AG04449 (cell line): ENCODE measurements at regions not wholly inside any gene's neighbourhood (a gene's known extent, or its start where the extent isn't known, plus 50 kb on each side); places are given as distances from the start of the nearest gene placed in this dataset.

Experiments
- CTCF ChIA-PET: fragments of 350-600 bp; formaldehyde crosslinking; extraction: SDS; loops from one replicate; lab custom pipeline; 2021; ENCODE audit warnings: antibody characterized with exemption; lab: Yijun Ruan, JAX
- POLR2A ChIA-PET: fragments of 400-600, 350-600 bp; formaldehyde crosslinking; extraction: SDS; loops from one replicate; lab custom pipeline; 2020; ENCODE audit warnings: antibody characterized with exemption, inconsistent platforms; lab: Yijun Ruan, JAX
- DNase-seq: peaks from one replicate; pipeline ENCODE4 v3.0.0-alpha.2; 2010; ENCODE audit warnings: low read depth, low spot score
- H3K4me3 ChIP-seq: 2 replicates; pipeline ENCODE4 v1.5.1; 2011; ENCODE audit warnings: low read depth, mild to moderate bottlenecking, control low read depth, low read length
- TF ChIP-seq, protein P1 (sequence below): IDR thresholded peaks from one replicate; pipeline ENCODE4 v1.5.1; 2011; ENCODE audit warnings: mild to moderate bottlenecking, moderate library complexity, low read length, control low read depth, inconsistent platforms; ENCODE audit not compliant: insufficient read depth; ENCODE audit errors: missing control alignments

GRCh38 chr5:20213803-20214202 lies 225.8 kb upstream of the CDH18 start:
- ChIA-PET POLR2A (no interaction called here), CTCF (no interaction called here)
- no peak overlapping the region for H3K4me3 ChIP-seq
- TF ChIP-seq, protein P1, sequence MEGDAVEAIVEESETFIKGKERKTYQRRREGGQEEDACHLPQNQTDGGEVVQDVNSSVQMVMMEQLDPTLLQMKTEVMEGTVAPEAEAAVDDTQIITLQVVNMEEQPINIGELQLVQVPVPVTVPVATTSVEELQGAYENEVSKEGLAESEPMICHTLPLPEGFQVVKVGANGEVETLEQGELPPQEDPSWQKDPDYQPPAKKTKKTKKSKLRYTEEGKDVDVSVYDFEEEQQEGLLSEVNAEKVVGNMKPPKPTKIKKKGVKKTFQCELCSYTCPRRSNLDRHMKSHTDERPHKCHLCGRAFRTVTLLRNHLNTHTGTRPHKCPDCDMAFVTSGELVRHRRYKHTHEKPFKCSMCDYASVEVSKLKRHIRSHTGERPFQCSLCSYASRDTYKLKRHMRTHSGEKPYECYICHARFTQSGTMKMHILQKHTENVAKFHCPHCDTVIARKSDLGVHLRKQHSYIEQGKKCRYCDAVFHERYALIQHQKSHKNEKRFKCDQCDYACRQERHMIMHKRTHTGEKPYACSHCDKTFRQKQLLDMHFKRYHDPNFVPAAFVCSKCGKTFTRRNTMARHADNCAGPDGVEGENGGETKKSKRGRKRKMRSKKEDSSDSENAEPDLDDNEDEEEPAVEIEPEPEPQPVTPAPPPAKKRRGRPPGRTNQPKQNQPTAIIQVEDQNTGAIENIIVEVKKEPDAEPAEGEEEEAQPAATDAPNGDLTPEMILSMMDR = no peak
- DNase-seq = no peak

GRCh38 chr5:20212701-20213100 lies 224.7 kb upstream of the CDH18 start:
- TF ChIP-seq, protein P1 = no peak
- no peak for DNase-seq
- ChIA-PET CTCF (interaction anchor here (0.9 kb wide), 1 partner anchor 18 kb away, joined by 3 read pairs; no protein-coding TSS in a partner anchor), POLR2A (no interaction called here)
- no peak overlapping the region for H3K4me3 ChIP-seq

GRCh38 chr5:20166456-20166855 lies 178.5 kb upstream of the CDH18 start:
- TF ChIP-seq, protein P1 = no peak

GRCh38 chr5:20158006-20158405 lies 170.0 kb upstream of the CDH18 start:
- H3K4me3 ChIP-seq = no peak overlapping the region
- POLR2A ChIA-PET = no interaction called here
- TF ChIP-seq, protein P1 = no peak
- CTCF ChIA-PET = no interaction called here
- DNase-seq = no peak

More at GRCh38 chr5:20166456-20166855, 178.5 kb upstream of the CDH18 start:
- DNase-seq = no peak
- POLR2A ChIA-PET = no interaction called here
- CTCF ChIA-PET = no interaction called here
- H3K4me3 ChIP-seq = no peak overlapping the region

DNA sequence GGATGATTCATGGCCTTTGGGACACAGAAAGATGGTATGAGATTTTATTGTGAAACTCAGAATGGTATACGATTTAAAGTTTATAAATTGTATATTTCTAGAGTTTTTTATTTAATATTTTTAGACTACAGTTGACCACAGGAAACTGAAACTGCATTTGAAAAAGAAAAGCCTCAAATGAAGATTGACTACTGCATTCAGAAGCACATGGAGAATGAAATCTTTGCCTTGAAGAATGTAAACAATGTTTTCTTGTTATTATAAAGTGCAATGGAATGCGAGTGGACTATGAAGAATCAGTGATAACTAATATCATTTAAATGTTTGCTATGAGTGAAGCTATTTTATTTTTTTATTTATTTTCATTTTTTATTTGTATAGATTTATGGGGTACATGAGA lies 169.1 kb upstream of the CDH18 start:
- ChIA-PET CTCF (no interaction called here), POLR2A (no interaction called here)
- no peak for DNase-seq
- TF ChIP-seq, protein P1 = no peak
- no peak overlapping the region for H3K4me3 ChIP-seq

- CTCF ChIA-PET = no interaction called here
- TF ChIP-seq, protein P1 = no peak
- no peak overlapping the region for H3K4me3 ChIP-seq
- no peak for DNase-seq
- POLR2A ChIA-PET = no interaction called here
These were observed 157.2 kb upstream of the CDH18 start for GRCh38 chr5:20145240-20145639.
